Peyer's patch (tissue), 4 donors: ENCODE measurements at regions not wholly inside any gene's neighbourhood (a gene's known extent, or its start where the extent isn't known, plus 50 kb on each side); places are given as distances from the start of the nearest gene placed in this dataset.
A peak's percentile ranks its signal among the peaks of the same experiment; 100 is the strongest.

Experiments used
- DNase-seq, 3 donors: peaks; one replicate each; pipeline ENCODE4 v3.0.0-alpha.2; 2017 to 2019
- H3K27ac ChIP-seq, 4 donors: fragments of 200-600 bp; sonication (generic); one replicate each; pipeline ENCODE4 v1.5.1; 2016 to 2019
- H3K27me3 ChIP-seq, 2 donors: fragments of 200-600 bp; sonication (generic); one replicate each; pipeline ENCODE4 v1.5.1; 2019
- H3K36me3 ChIP-seq, 3 donors: fragments of 200-600 bp; sonication (generic); one replicate each; pipeline ENCODE4 v1.5.1; 2016 to 2019
- H3K4me1 ChIP-seq, 4 donors: fragments of 200-600 bp; sonication (generic); one replicate each; pipeline ENCODE4 v1.5.1; 2016 to 2019
- H3K4me3 ChIP-seq, 4 donors: fragments of 200-600 bp; sonication (generic); 1 replicate in 3 of 4; 2 replicates in 1 of 4; pipeline ENCODE4 v1.5.1; 2016 to 2019; ENCODE audit warnings: mild to moderate bottlenecking in 1 of 4
- H3K9me3 ChIP-seq, 4 donors: fragments of 200-600 bp; sonication (generic); one replicate each; pipeline ENCODE4 v1.5.1; 2016 to 2019; ENCODE audit warnings: mild to moderate bottlenecking in 1 of 4
- CTCF ChIP-seq, 6 experiments: fragments of 450-650 bp in 4 of 6; fragments of 200-600 bp in 2 of 6; sonication (generic) in 1 of 6; IDR thresholded peaks; one replicate each; pipeline ENCODE4 v1.5.1; 2017 to 2019; ENCODE audit warnings: antibody characterized with exemption in 6 of 6, mild to moderate bottlenecking in 3 of 6, moderate library complexity in 1 of 6
- POLR2A ChIP-seq, 2 donors: fragments of 450-650 bp; IDR thresholded peaks; one replicate each; pipeline ENCODE4 v1.5.1; 2017; ENCODE audit warnings: antibody characterized with exemption in 2 of 2, mild to moderate bottlenecking in 2 of 2, moderate library complexity in 2 of 2

- no peaks in the 10 kb centered on the region for H3K4me1 ChIP-seq
- H3K4me3 ChIP-seq, result no peak overlapping the region
- TF ChIP-seq CTCF (IDR thresholded peaks at IDR 0.05), result no peak
- no peak for TF ChIP-seq POLR2A (IDR thresholded peaks at IDR 0.05)
- no peaks in the 10 kb centered on the region for H3K36me3 ChIP-seq
- no peak overlapping the region for H3K27ac ChIP-seq
- peak in 2 of 3 donors; percentile 11 to 25 for DNase-seq
- no peaks in the 10 kb centered on the region for H3K9me3 ChIP-seq
- no peaks in the 10 kb centered on the region for H3K27me3 ChIP-seq
These were observed 190.8 kb downstream of the DLL1 start for GRCh38 chr6:170100046-170100445.

- Histone ChIP-seq H3K9me3 (no peaks in the 10 kb centered on the region), H3K27ac (no peak overlapping the region), H3K4me1 (no peaks in the 10 kb centered on the region), H3K27me3 (no peaks in the 10 kb centered on the region), H3K36me3 (no peaks in the 10 kb centered on the region), H3K4me3 (no peak overlapping the region)
- DNase-seq, result peak in 2 of 3 donors; percentile 10 to 11
- TF ChIP-seq POLR2A (IDR thresholded peaks at IDR 0.05) (no peak), CTCF (IDR thresholded peaks at IDR 0.05) (no peak)
These were observed 191.5 kb downstream of the DLL1 start for GRCh38 chr6:170099387-170099786.

GRCh38 chr6:170098428-170099170, 192.3 kb downstream of the DLL1 start:
- DNase-seq, result peak in 2 of 3 donors; percentile 9 to 39

GRCh38 chr6:170097505-170098427, 193.1 kb downstream of the DLL1 start:
- no peaks in the 10 kb centered on the region for H3K36me3 ChIP-seq
- TF ChIP-seq POLR2A (IDR thresholded peaks at IDR 0.05) (no peak), CTCF (IDR thresholded peaks at IDR 0.05) (no peak)
- H3K27me3 ChIP-seq, result no peaks in the 10 kb centered on the region
- no peaks in the 10 kb centered on the region for H3K9me3 ChIP-seq
- H3K4me3 ChIP-seq, result no peak overlapping the region
- peak in 1 of 3 donors; percentile 21 for DNase-seq
- H3K27ac ChIP-seq, result no peak overlapping the region
- H3K4me1 ChIP-seq, result no peaks in the 10 kb centered on the region

More at GRCh38 chr6:170098428-170099170, 192.3 kb downstream of the DLL1 start:
- no peaks in the 10 kb centered on the region for H3K9me3 ChIP-seq
- no peaks in the 10 kb centered on the region for H3K27me3 ChIP-seq
- H3K27ac ChIP-seq, result no peak overlapping the region
- no peak overlapping the region for H3K4me3 ChIP-seq
- no peaks in the 10 kb centered on the region for H3K36me3 ChIP-seq
- no peaks in the 10 kb centered on the region for H3K4me1 ChIP-seq
- TF ChIP-seq POLR2A (IDR thresholded peaks at IDR 0.05) (no peak), CTCF (IDR thresholded peaks at IDR 0.05) (no peak)

GRCh38 chr6:170096803-170097504, 193.9 kb downstream of the DLL1 start:
- peak in 1 of 3 donors; percentile 32 for DNase-seq
- Histone ChIP-seq H3K4me1 (no peaks in the 10 kb centered on the region), H3K9me3 (no peaks in the 10 kb centered on the region), H3K4me3 (no peak overlapping the region), H3K36me3 (no peaks in the 10 kb centered on the region), H3K27ac (no peak overlapping the region), H3K27me3 (no peaks in the 10 kb centered on the region)
- TF ChIP-seq CTCF (IDR thresholded peaks at IDR 0.05) (no peak), POLR2A (IDR thresholded peaks at IDR 0.05) (no peak)
